Kidney epithelial cell (primary cell): ENCODE measurements at regions not wholly inside any gene's neighbourhood (a gene's known extent, or its start where the extent isn't known, plus 50 kb on each side); places are given as distances from the start of the nearest gene placed in this dataset.

Source experiments
- DNase-seq: peaks from one replicate; pipeline ENCODE4 v3.0.0-alpha.2; 2010; ENCODE audit warnings: low read depth
- H3K27me3 ChIP-seq: 2 replicates; pipeline ENCODE4 v1.6.0; 2011; ENCODE audit warnings: low read length; ENCODE audit not compliant: control insufficient read depth, insufficient read depth
- H3K36me3 ChIP-seq: 2 replicates; pipeline ENCODE4 v1.5.1; 2011; ENCODE audit warnings: low read length; ENCODE audit not compliant: control insufficient read depth, insufficient read depth
- H3K4me3 ChIP-seq: 2 replicates; pipeline ENCODE4 v1.5.1; 2011; ENCODE audit warnings: low read depth, mild to moderate bottlenecking, control low read depth, low read length
- TF ChIP-seq, protein P1 (sequence below): IDR thresholded peaks from 2 replicates; pipeline ENCODE4 v1.5.1; 2011; ENCODE audit warnings: mild to moderate bottlenecking, moderate library complexity, low read length, control low read depth, inconsistent platforms; ENCODE audit not compliant: insufficient read depth, poor library complexity, severe bottlenecking

DNA sequence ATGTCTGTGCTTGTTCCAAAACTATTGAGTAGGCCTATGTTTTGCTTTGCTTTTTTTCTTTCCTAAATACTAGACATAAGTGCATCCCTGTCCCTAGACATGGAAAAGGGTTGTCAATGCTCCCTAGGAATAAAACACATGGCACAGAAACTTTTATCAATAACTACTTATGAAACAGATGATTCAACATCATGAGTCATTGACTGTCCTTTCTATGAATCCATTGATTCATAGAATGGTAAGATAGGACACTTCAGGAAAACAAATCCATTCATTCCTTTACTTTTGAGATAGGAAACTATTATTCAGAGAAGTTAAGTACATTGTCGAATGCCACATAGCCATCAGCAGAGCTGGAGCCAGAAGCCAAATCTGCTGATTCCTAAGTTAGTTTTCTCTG lies 147.5 kb downstream of the TSEN15 start:
- DNase-seq, result no peak
- H3K27me3 ChIP-seq, result no peaks in the 10 kb centered on the region

DNA sequence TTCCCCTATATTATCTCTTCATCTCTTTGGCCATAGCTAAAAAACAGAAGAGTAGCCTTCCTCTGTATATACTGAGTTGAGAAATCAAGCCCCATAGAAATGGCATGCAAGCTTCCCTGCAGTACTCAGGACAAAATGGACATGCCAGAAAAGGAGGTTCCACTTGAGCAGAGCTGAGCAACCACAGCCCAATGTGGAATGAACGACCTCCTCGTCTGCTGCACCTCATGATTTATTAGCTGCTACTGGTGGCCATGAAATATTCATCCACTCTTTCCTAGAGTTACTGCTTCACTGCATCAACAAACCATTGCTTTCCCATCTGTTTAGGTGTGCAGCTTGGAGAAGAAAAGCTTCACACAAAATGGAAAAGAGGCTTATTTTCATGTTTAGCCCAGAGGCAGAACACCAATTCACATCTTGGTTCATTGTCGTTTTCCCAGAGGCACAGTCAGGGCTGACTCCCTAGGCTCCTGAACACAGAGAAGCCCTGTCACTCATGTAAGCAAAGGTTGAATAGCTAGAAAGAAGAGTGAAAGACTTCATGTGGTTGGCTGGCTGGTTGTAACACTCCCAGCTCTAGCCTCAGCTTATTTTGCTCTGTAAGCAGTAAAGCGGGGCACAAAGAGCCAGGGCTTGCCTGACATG lies 148.0 kb downstream of the TSEN15 start:
- Histone ChIP-seq H3K36me3 (no peaks in the 10 kb centered on the region), H3K4me3 (no peak overlapping the region), H3K27me3 (no peaks in the 10 kb centered on the region)
- peak; percentile 60 for DNase-seq
- TF ChIP-seq, protein P1, sequence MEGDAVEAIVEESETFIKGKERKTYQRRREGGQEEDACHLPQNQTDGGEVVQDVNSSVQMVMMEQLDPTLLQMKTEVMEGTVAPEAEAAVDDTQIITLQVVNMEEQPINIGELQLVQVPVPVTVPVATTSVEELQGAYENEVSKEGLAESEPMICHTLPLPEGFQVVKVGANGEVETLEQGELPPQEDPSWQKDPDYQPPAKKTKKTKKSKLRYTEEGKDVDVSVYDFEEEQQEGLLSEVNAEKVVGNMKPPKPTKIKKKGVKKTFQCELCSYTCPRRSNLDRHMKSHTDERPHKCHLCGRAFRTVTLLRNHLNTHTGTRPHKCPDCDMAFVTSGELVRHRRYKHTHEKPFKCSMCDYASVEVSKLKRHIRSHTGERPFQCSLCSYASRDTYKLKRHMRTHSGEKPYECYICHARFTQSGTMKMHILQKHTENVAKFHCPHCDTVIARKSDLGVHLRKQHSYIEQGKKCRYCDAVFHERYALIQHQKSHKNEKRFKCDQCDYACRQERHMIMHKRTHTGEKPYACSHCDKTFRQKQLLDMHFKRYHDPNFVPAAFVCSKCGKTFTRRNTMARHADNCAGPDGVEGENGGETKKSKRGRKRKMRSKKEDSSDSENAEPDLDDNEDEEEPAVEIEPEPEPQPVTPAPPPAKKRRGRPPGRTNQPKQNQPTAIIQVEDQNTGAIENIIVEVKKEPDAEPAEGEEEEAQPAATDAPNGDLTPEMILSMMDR, result no peak

More for the DNA sequence above, 147.5 kb downstream of the TSEN15 start:
- Histone ChIP-seq H3K4me3 (no peak overlapping the region), H3K36me3 (no peaks in the 10 kb centered on the region)
- TF ChIP-seq, protein P1, result no peak

DNA sequence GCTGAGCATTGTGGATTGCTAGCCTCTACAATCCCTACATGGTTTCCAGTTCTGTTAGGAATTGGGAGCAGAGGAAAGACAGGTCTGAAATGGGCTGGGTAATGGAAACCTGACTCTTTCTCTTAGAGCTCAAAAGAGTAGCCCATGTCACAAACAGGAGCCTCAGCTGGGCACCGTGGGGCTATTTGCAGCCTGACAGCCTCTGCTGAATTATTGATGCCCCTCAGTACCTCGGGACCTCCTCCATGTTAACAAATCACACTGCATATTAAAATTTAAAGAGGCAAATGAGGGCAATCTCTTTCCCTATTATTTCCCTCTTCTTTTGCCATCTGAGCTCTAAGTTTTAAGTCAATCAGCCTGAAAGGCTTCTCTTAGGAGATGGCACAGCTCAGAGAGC lies 157.1 kb downstream of the TSEN15 start:
- TF ChIP-seq, protein P1, result no peak
- Histone ChIP-seq H3K36me3 (no peaks in the 10 kb centered on the region), H3K4me3 (no peak overlapping the region), H3K27me3 (no peaks in the 10 kb centered on the region)
- no peak for DNase-seq

DNA sequence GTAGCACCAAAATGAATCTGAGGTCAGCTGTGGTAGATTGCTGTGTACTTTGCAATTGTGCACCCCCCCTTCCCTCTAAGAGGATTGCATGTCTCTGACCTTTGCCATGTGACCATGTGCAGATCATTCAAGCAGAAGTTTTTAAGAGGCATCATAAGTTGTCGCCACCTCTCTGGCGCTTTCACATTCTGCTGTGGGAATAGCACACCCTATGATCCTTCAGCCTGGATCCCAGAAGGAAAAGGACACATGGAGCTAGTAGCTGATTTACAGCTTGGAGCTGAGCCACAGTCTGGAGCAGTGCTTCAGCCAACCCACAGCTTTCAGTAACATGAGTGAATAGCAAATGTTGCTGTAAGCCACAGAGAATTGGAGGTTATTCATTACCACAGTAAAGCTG lies 158.5 kb downstream of the TSEN15 start:
- TF ChIP-seq, protein P1, result no peak
- Histone ChIP-seq H3K4me3 (no peak overlapping the region), H3K36me3 (no peaks in the 10 kb centered on the region), H3K27me3 (no peaks in the 10 kb centered on the region)
- DNase-seq, result peak; percentile 72

DNA sequence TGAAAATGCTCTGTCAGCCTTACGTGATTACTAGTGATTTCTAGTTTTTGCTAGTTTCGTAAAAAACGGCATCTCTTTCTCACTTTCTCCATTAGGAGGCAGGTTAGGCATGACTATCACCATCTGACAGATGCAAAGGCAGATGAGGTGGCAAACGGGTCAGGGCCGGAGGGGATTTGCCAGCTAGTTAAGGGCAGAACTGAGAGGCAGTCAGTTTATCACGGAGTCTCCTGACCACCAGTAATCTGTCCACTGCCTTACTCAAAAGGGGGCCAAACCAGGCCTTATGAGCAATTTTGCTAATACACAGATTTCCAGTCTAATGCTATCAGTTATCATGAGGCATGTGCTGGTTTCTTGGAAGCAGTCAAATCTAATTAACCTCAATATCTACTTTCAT lies 159.3 kb downstream of the TSEN15 start:
- no peaks in the 10 kb centered on the region for H3K36me3 ChIP-seq
- TF ChIP-seq, protein P1, result no peak
- no peak for DNase-seq
- no peak overlapping the region for H3K4me3 ChIP-seq
- no peaks in the 10 kb centered on the region for H3K27me3 ChIP-seq

DNA sequence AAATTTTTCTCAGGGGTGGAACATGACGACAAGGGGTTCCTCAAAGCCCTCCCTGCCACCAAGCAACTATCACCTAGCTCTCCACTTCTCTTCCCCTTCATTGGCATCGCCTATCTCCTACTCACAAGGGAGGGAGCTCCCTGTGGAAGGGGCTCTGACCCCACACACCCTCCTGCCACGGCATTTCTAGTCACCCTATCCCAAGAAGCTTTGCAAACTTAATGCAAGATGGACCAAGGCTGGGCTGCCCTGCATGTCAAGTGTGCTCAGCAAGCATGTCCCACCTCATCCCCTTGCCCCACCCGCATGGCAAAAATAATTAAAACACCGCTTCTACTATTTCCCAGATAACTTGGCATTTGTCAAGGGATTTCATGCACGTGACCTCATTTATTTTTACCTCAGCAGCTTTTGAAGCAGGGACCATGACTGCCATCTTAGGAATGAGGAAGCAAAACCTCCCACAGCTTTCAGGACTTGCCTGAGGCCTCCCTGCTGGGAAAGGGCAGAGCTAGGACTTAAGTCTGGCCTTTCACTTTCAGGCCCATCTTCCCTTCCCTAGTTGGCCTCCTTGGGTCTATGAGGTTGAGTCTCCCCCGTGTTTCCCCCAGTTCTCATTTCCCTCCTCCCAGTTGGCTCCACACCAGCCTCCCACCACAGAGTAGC lies 161.3 kb downstream of the TSEN15 start:
- TF ChIP-seq, protein P1, result no peak
- Histone ChIP-seq H3K4me3 (no peak overlapping the region), H3K36me3 (no peaks in the 10 kb centered on the region), H3K27me3 (no peaks in the 10 kb centered on the region)
- peak; percentile 91 for DNase-seq
